ENCODE measurements at regions not wholly inside any gene's neighbourhood (a gene's known extent, or its start where the extent isn't known, plus 50 kb on each side); places are given as distances from the start of the nearest gene placed in this dataset.

GRCh38 chr7:112869111-112869774, 79.0 kb upstream of the TMEM168 start:
- TF ChIP-seq, protein P1, sequence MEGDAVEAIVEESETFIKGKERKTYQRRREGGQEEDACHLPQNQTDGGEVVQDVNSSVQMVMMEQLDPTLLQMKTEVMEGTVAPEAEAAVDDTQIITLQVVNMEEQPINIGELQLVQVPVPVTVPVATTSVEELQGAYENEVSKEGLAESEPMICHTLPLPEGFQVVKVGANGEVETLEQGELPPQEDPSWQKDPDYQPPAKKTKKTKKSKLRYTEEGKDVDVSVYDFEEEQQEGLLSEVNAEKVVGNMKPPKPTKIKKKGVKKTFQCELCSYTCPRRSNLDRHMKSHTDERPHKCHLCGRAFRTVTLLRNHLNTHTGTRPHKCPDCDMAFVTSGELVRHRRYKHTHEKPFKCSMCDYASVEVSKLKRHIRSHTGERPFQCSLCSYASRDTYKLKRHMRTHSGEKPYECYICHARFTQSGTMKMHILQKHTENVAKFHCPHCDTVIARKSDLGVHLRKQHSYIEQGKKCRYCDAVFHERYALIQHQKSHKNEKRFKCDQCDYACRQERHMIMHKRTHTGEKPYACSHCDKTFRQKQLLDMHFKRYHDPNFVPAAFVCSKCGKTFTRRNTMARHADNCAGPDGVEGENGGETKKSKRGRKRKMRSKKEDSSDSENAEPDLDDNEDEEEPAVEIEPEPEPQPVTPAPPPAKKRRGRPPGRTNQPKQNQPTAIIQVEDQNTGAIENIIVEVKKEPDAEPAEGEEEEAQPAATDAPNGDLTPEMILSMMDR (IDR thresholded peaks at IDR 0.05): peak; percentile 94
- no peak for TF ChIP-seq TAF1 (IDR thresholded peaks at IDR 0.05; ENCODE audit: borderline replicate concordance, low read depth, low read length)
- TF ChIP-seq, protein P2, sequence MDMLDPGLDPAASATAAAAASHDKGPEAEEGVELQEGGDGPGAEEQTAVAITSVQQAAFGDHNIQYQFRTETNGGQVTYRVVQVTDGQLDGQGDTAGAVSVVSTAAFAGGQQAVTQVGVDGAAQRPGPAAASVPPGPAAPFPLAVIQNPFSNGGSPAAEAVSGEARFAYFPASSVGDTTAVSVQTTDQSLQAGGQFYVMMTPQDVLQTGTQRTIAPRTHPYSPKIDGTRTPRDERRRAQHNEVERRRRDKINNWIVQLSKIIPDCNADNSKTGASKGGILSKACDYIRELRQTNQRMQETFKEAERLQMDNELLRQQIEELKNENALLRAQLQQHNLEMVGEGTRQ (IDR thresholded peaks at IDR 0.05; ENCODE audit: borderline replicate concordance, low read depth, low read length): no peak
- TF ChIP-seq REST (IDR thresholded peaks at IDR 0.05; ENCODE audit: low read depth, low read length): no peak
- no peak for TF ChIP-seq JUND (IDR thresholded peaks at IDR 0.05)
- TF ChIP-seq YY1 (IDR thresholded peaks at IDR 0.05; ENCODE audit: low read depth): no peak
- TF ChIP-seq MAX (IDR thresholded peaks at IDR 0.05; ENCODE audit: low read depth): no peak
- TF ChIP-seq POLR2AphosphoS5 (IDR thresholded peaks at IDR 0.05; ENCODE audit: low read depth, low read length): no peak
- TF ChIP-seq FOSL2 (IDR thresholded peaks at IDR 0.05; ENCODE audit: borderline replicate concordance, low read depth): no peak
- TF ChIP-seq USF1 (IDR thresholded peaks at IDR 0.05; ENCODE audit: borderline replicate concordance, low read depth): no peak
- TF ChIP-seq CHD2 (IDR thresholded peaks at IDR 0.05; ENCODE audit: low read length, partially characterized antibody): no peak
- TF ChIP-seq, protein P3, sequence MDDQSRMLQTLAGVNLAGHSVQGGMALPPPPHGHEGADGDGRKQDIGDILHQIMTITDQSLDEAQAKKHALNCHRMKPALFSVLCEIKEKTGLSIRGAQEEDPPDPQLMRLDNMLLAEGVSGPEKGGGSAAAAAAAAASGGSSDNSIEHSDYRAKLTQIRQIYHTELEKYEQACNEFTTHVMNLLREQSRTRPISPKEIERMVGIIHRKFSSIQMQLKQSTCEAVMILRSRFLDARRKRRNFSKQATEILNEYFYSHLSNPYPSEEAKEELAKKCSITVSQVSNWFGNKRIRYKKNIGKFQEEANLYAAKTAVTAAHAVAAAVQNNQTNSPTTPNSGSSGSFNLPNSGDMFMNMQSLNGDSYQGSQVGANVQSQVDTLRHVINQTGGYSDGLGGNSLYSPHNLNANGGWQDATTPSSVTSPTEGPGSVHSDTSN (IDR thresholded peaks at IDR 0.05): no peak
- peak; percentile 63 for TF ChIP-seq RAD21 (IDR thresholded peaks at IDR 0.05; ENCODE audit: low read length)

Measured in SK-N-SH (cell line).